NCI-H1105 treated with DMSO at 0.1 percent for 48 hours (cell line): ENCODE measurements at regions not wholly inside any gene's neighbourhood (a gene's known extent, or its start where the extent isn't known, plus 50 kb on each side); places are given as distances from the start of the nearest gene placed in this dataset.
"Not testable (repeated sequence)": the region's sequence is repeated elsewhere in the genome, so short reads cannot be mapped to it uniquely, and the experiment has no call there.

Experiments used
- DNase-seq: peaks from one replicate; lab custom pipeline; 2025; lab: John Stamatoyannopoulos, UW

GRCh38 chr12:127942981-127943380, 324.0 kb upstream of the TMEM132C start:
- no peak for DNase-seq

GRCh38 chr12:127943481-127944210, 323.3 kb upstream of the TMEM132C start:
- no peak for DNase-seq

- DNase-seq: no peak
These were observed 322.6 kb upstream of the TMEM132C start for GRCh38 chr12:127944211-127944899.

GRCh38 chr12:127957001-127957660, 309.8 kb upstream of the TMEM132C start:
- DNase-seq: no peak

- no peak for DNase-seq
These were observed 304.7 kb upstream of the TMEM132C start for GRCh38 chr12:127962303-127962702.

GRCh38 chr12:127963933-127964332, 303.0 kb upstream of the TMEM132C start:
- DNase-seq: no peak

- DNase-seq: no peak
These were observed 302.3 kb upstream of the TMEM132C start for GRCh38 chr12:127964717-127965116.

GRCh38 chr12:127966331-127966730, 300.6 kb upstream of the TMEM132C start:
- DNase-seq: no peak

GRCh38 chr12:127970491-127970890, 296.5 kb upstream of the TMEM132C start:
- DNase-seq: no peak

GRCh38 chr12:127980585-127980984, 286.4 kb upstream of the TMEM132C start:
- no peak for DNase-seq

GRCh38 chr12:127981875-127982274, 285.1 kb upstream of the TMEM132C start:
- no peak for DNase-seq

GRCh38 chr12:127983213-127983791, 283.7 kb upstream of the TMEM132C start:
- not testable (repeated sequence) for DNase-seq

- DNase-seq: no peak
These were observed 282.4 kb upstream of the TMEM132C start for GRCh38 chr12:127984386-127985055.

- no peak for DNase-seq
These were observed 279.6 kb upstream of the TMEM132C start for GRCh38 chr12:127987199-127987901.

GRCh38 chr12:127991485-127991884, 275.5 kb upstream of the TMEM132C start:
- DNase-seq: no peak

GRCh38 chr12:127998988-127999387, 268.0 kb upstream of the TMEM132C start:
- DNase-seq: no peak

- DNase-seq: no peak
These were observed 262.5 kb upstream of the TMEM132C start for GRCh38 chr12:128004383-128004938.

- no peak for DNase-seq
These were observed 259.7 kb upstream of the TMEM132C start for GRCh38 chr12:128007250-128007649.

GRCh38 chr12:128008341-128008740, 258.6 kb upstream of the TMEM132C start:
- no peak for DNase-seq

- DNase-seq: no peak
These were observed 257.9 kb upstream of the TMEM132C start for GRCh38 chr12:128009108-128009507.

- DNase-seq: no peak
These were observed 254.9 kb upstream of the TMEM132C start for GRCh38 chr12:128012110-128012509.
